ENCODE measurements at regions not wholly inside any gene's neighbourhood (a gene's known extent, or its start where the extent isn't known, plus 50 kb on each side); places are given as distances from the start of the nearest gene placed in this dataset.

- H3K36me3 ChIP-seq (ENCODE audit: control insufficient read depth in 2 of 2, extremely low read depth in 1 of 2, insufficient read depth in 2 of 2, low read length in 2 of 2): no peaks in the 10 kb centered on the region
- TF ChIP-seq EZH2 (IDR thresholded peaks at IDR 0.05; ENCODE audit: low read length) (no peak), CTCF (optimal IDR thresholded peaks at IDR 0.05 in 1 of 3, IDR thresholded peaks at IDR 0.05 in 1 of 3, conservative IDR thresholded peaks at IDR 0.05 in 1 of 3; ENCODE audit: extremely low read depth in 1 of 3, insufficient read depth in 2 of 3, low read length in 3 of 3) (no peak)
- H3K9me1 ChIP-seq (ENCODE audit: control insufficient read depth, extremely low read depth, insufficient read depth, low read length): no peaks in the 10 kb centered on the region
- no peak overlapping the region for H2AFZ ChIP-seq (ENCODE audit: control insufficient read depth, low read length)
- H3K27ac ChIP-seq (ENCODE audit: control insufficient read depth, insufficient read depth, low read length): no peak overlapping the region
- no peaks in the 10 kb centered on the region for H3K79me2 ChIP-seq (ENCODE audit: control insufficient read depth, insufficient read depth, low read length)
- no peak overlapping the region for H3K9ac ChIP-seq (ENCODE audit: control insufficient read depth, extremely low read depth, insufficient read depth, low read length)
- dilution Hi-C loops (cut with MboI; ENCODE audit: extremely low pct_ligation_motif_present, low sequenced_read_pairs): no loop called here
- no peak overlapping the region for H3K4me3 ChIP-seq (ENCODE audit: control insufficient read depth in 2 of 3, extremely low read depth in 1 of 3, insufficient read depth in 2 of 3, low read depth in 1 of 3, low read length in 3 of 3)
- no peaks in the 10 kb centered on the region for H3K4me1 ChIP-seq (ENCODE audit: control insufficient read depth, extremely low read depth, insufficient read depth, low read length)
- no peaks in the 10 kb centered on the region for H3K27me3 ChIP-seq (ENCODE audit: control insufficient read depth, extremely low read depth, insufficient read depth, low read length)
- FAIRE-seq (no peak), DNase-seq (ENCODE audit: low read depth, low spot score) (no peak)
- H3K9me3 ChIP-seq (ENCODE audit: control insufficient read depth, low read depth, low read length): no peaks in the 10 kb centered on the region
- H4K20me1 ChIP-seq (ENCODE audit: control insufficient read depth, extremely low read depth, insufficient read depth, low read length): no peaks in the 10 kb centered on the region
- H3K4me2 ChIP-seq (ENCODE audit: control insufficient read depth, extremely low read depth, insufficient read depth, low read depth, low read length): no peak overlapping the region
Observed at GRCh38 chr13:40290758-40291157, 375.7 kb downstream of the FOXO1 start.

GRCh38 chr13:40292108-40292507, 374.3 kb downstream of the FOXO1 start:
- Histone ChIP-seq H3K9me3 (ENCODE audit: control insufficient read depth, low read depth, low read length) (no peaks in the 10 kb centered on the region), H4K20me1 (ENCODE audit: control insufficient read depth, extremely low read depth, insufficient read depth, low read length) (no peaks in the 10 kb centered on the region), H3K4me1 (ENCODE audit: control insufficient read depth, extremely low read depth, insufficient read depth, low read length) (no peaks in the 10 kb centered on the region), H3K27ac (ENCODE audit: control insufficient read depth, insufficient read depth, low read length) (no peak overlapping the region), H3K4me2 (ENCODE audit: control insufficient read depth, extremely low read depth, insufficient read depth, low read depth, low read length) (no peak overlapping the region), H3K36me3 (ENCODE audit: control insufficient read depth in 2 of 2, extremely low read depth in 1 of 2, insufficient read depth in 2 of 2, low read length in 2 of 2) (no peaks in the 10 kb centered on the region), H3K9me1 (ENCODE audit: control insufficient read depth, extremely low read depth, insufficient read depth, low read length) (no peaks in the 10 kb centered on the region), H3K4me3 (ENCODE audit: control insufficient read depth in 2 of 3, extremely low read depth in 1 of 3, insufficient read depth in 2 of 3, low read depth in 1 of 3, low read length in 3 of 3) (no peak overlapping the region), H3K9ac (ENCODE audit: control insufficient read depth, extremely low read depth, insufficient read depth, low read length) (no peak overlapping the region), H2AFZ (ENCODE audit: control insufficient read depth, low read length) (no peak overlapping the region), H3K27me3 (ENCODE audit: control insufficient read depth, extremely low read depth, insufficient read depth, low read length) (no peaks in the 10 kb centered on the region), H3K79me2 (ENCODE audit: control insufficient read depth, insufficient read depth, low read length) (no peaks in the 10 kb centered on the region)
- FAIRE-seq: no peak
- TF ChIP-seq CTCF (optimal IDR thresholded peaks at IDR 0.05 in 1 of 3, IDR thresholded peaks at IDR 0.05 in 1 of 3, conservative IDR thresholded peaks at IDR 0.05 in 1 of 3; ENCODE audit: extremely low read depth in 1 of 3, insufficient read depth in 2 of 3, low read length in 3 of 3): no peak
- TF ChIP-seq EZH2 (IDR thresholded peaks at IDR 0.05; ENCODE audit: low read length): no peak
- DNase-seq (ENCODE audit: low read depth, low spot score): no peak
- dilution Hi-C loops (cut with MboI; ENCODE audit: extremely low pct_ligation_motif_present, low sequenced_read_pairs): no loop called here

Measured in keratinocyte (primary cell).